Panc1 (cell line): ENCODE measurements at regions not wholly inside any gene's neighbourhood (a gene's known extent, or its start where the extent isn't known, plus 50 kb on each side); places are given as distances from the start of the nearest gene placed in this dataset.

Experiments
- ATAC-seq: fragments of 200-7000 bp; cut with Tn5 transposase; 2 replicates; pipeline ENCODE4 v1.9.1; 2020; ENCODE audit warnings: mild to moderate bottlenecking, moderate library complexity
- BruUV-seq: library from RNA; stranded (reverse); fragments of 400-500 nt; replicated peaks from 2 replicates; lab custom pipeline; 2021; lab: Mats Ljungman, UMichigan
- CTCF ChIA-PET: fragments of 300-600 bp; sonication (Branson Sonifier 250); formaldehyde crosslinking; loops from one replicate; lab custom pipeline; 2022; ENCODE audit warnings: antibody characterized with exemption; lab: Charles Lee
- POLR2A ChIA-PET: fragments of 300-600 bp; sonication (Branson Sonifier 250); formaldehyde crosslinking; loops from one replicate; lab custom pipeline; 2022; ENCODE audit warnings: antibody characterized with exemption; lab: Charles Lee
- DNase-seq: peaks from one replicate; pipeline ENCODE4 v3.0.0-alpha.2; 2010; ENCODE audit warnings: low read depth, low spot score
- H3K27ac ChIP-seq: 2 replicates; pipeline ENCODE4 v1.5.1; 2011; ENCODE audit warnings: mild to moderate bottlenecking, low read length, inconsistent platforms
- H3K27me3 ChIP-seq: fragments of 200-500 bp; sonication (Bioruptor generic); 2 replicates; pipeline ENCODE4 v1.6.0; 2014; ENCODE audit warnings: low read length, inconsistent platforms; ENCODE audit not compliant: control insufficient read depth, insufficient read depth
- H3K36me3 ChIP-seq: fragments of 200-500 bp; sonication (Bioruptor generic); 2 replicates; pipeline ENCODE4 v1.5.1; 2014; ENCODE audit warnings: inconsistent platforms, mild to moderate bottlenecking, low read length, moderate library complexity; ENCODE audit not compliant: control insufficient read depth, insufficient read depth
- H3K4me1 ChIP-seq: 2 replicates; pipeline ENCODE4 v1.5.1; 2011; ENCODE audit warnings: inconsistent platforms, mild to moderate bottlenecking, low read length, moderate library complexity; ENCODE audit not compliant: control insufficient read depth, insufficient read depth
- H3K4me3 ChIP-seq, 2 experiments: 2 replicates each; pipeline ENCODE4 v1.5.1; 2011 to 2012; ENCODE audit warnings: low read depth in 2 of 2, low read length in 2 of 2, mild to moderate bottlenecking in 2 of 2, inconsistent platforms in 1 of 2, moderate library complexity in 1 of 2
- H3K9me3 ChIP-seq: fragments of 200-500 bp; sonication (Bioruptor generic); 2 replicates; pipeline ENCODE4 v1.5.1; 2014; ENCODE audit warnings: low read depth, mild to moderate bottlenecking, inconsistent platforms, low read length, moderate library complexity; ENCODE audit not compliant: control insufficient read depth, insufficient read depth
- POLR2AphosphoS5 ChIP-seq: IDR thresholded peaks from 2 replicates; pipeline ENCODE4 v1.6.1; 2012; ENCODE audit warnings: mild to moderate bottlenecking, low read depth, low read length, moderate library complexity
- SIN3A ChIP-seq: IDR thresholded peaks from 2 replicates; pipeline ENCODE4 v1.6.1; 2012; ENCODE audit warnings: low read depth, mild to moderate bottlenecking, low read length, moderate library complexity, borderline replicate concordance; ENCODE audit not compliant: insufficient read depth
- TCF7L2 ChIP-seq: IDR thresholded peaks from 2 replicates; pipeline ENCODE4 v1.6.1; 2011; ENCODE audit warnings: mild to moderate bottlenecking, low read depth, low read length, inconsistent platforms
- in situ Hi-C: cut with HindIII; loops from 2 replicates; pipeline ENCODE4 v1.10.0; 2016; ENCODE audit warnings: low sequenced_read_pairs, low pct_unique_long_range_greater_than_20kb
- intact Hi-C: fragments of 100-400 bp; cut with micrococcal nuclease; formaldehyde crosslinking; loops from one replicate; pipeline ENCODE4 v1.10.0; 2022; ENCODE audit not compliant: unreplicated experiment
- TF ChIP-seq, protein P1 (sequence below): fragments of 450-650 bp; IDR thresholded peaks from 2 replicates; pipeline ENCODE4 v1.5.1; 2017; ENCODE audit warnings: mild to moderate bottlenecking
- TF ChIP-seq, protein P2 (sequence below), 2 experiments: IDR thresholded peaks; 2 replicates each; pipeline ENCODE4 v1.6.1; 2011 to 2012; ENCODE audit warnings: low read depth in 2 of 2, control low read depth in 1 of 2, low read length in 1 of 2, mild to moderate bottlenecking in 1 of 2, moderate library complexity in 1 of 2; ENCODE audit not compliant: insufficient read depth in 1 of 2

DNA sequence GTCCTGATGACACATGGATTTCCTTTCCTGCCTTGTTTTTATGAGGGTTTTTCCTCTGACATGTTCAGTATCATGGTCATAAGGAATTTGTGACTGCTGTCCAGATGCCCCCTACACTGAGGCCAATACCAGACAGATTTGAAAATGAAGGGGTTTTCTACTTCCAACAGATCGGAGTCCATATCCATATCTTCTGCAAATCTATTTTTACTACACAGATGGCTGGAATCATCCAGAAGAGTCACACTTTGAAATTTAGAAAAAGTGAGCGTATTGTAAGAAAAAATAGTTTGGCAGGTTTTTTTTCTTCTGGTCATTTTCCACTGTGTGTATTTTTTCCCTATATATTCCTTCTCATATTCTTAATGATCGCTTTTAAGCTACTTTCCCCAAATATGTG, 197.5 kb upstream of the LRRC3B start:
- no peak for DNase-seq
- TF ChIP-seq, protein P1, sequence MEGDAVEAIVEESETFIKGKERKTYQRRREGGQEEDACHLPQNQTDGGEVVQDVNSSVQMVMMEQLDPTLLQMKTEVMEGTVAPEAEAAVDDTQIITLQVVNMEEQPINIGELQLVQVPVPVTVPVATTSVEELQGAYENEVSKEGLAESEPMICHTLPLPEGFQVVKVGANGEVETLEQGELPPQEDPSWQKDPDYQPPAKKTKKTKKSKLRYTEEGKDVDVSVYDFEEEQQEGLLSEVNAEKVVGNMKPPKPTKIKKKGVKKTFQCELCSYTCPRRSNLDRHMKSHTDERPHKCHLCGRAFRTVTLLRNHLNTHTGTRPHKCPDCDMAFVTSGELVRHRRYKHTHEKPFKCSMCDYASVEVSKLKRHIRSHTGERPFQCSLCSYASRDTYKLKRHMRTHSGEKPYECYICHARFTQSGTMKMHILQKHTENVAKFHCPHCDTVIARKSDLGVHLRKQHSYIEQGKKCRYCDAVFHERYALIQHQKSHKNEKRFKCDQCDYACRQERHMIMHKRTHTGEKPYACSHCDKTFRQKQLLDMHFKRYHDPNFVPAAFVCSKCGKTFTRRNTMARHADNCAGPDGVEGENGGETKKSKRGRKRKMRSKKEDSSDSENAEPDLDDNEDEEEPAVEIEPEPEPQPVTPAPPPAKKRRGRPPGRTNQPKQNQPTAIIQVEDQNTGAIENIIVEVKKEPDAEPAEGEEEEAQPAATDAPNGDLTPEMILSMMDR, result no peak
- TF ChIP-seq TCF7L2 (no peak), SIN3A (no peak), POLR2AphosphoS5 (no peak)
- TF ChIP-seq, protein P2, sequence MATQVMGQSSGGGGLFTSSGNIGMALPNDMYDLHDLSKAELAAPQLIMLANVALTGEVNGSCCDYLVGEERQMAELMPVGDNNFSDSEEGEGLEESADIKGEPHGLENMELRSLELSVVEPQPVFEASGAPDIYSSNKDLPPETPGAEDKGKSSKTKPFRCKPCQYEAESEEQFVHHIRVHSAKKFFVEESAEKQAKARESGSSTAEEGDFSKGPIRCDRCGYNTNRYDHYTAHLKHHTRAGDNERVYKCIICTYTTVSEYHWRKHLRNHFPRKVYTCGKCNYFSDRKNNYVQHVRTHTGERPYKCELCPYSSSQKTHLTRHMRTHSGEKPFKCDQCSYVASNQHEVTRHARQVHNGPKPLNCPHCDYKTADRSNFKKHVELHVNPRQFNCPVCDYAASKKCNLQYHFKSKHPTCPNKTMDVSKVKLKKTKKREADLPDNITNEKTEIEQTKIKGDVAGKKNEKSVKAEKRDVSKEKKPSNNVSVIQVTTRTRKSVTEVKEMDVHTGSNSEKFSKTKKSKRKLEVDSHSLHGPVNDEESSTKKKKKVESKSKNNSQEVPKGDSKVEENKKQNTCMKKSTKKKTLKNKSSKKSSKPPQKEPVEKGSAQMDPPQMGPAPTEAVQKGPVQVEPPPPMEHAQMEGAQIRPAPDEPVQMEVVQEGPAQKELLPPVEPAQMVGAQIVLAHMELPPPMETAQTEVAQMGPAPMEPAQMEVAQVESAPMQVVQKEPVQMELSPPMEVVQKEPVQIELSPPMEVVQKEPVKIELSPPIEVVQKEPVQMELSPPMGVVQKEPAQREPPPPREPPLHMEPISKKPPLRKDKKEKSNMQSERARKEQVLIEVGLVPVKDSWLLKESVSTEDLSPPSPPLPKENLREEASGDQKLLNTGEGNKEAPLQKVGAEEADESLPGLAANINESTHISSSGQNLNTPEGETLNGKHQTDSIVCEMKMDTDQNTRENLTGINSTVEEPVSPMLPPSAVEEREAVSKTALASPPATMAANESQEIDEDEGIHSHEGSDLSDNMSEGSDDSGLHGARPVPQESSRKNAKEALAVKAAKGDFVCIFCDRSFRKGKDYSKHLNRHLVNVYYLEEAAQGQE (IDR thresholded peaks at IDR 0.05; ENCODE audit: insufficient read depth in 1 of 2, low read depth in 2 of 2, low read length in 1 of 2), result no peak
- CTCF ChIA-PET, result no interaction called here
- no TSS peak for BruUV-seq
- Histone ChIP-seq H3K36me3 (no peaks in the 10 kb centered on the region), H3K4me3 (no peak overlapping the region), H3K9me3 (no peaks in the 10 kb centered on the region), H3K4me1 (no peaks in the 10 kb centered on the region), H3K27me3 (no peaks in the 10 kb centered on the region), H3K27ac (no peak overlapping the region)
- in situ Hi-C loops, result no loop called here
- POLR2A ChIA-PET, result no interaction called here
- intact Hi-C loops, result no loop called here
- no peak for ATAC-seq

DNA sequence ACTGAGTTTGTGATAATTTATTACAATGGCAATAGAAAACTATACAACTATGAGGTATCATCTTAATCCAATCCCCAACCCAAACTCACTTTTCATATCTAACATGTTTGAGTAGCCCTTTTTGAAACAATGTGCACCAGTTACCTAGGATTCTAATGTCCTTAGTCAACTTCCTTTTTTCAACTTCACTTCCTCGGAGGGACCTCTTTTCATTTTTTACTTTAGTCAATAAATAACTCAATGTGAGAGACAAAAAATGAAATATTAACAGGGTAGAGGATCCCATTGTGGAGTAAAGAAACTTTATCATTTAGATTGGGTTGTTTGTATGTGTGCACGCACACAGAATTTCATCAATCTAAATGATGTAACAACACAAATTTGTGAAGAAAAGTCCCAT, 193.6 kb upstream of the LRRC3B start:
- POLR2A ChIA-PET, result no interaction called here
- in situ Hi-C loops, result no loop called here

More for the DNA sequence above, 193.6 kb upstream of the LRRC3B start:
- Histone ChIP-seq H3K4me1 (no peaks in the 10 kb centered on the region), H3K27me3 (no peaks in the 10 kb centered on the region), H3K4me3 (no peak overlapping the region), H3K36me3 (no peaks in the 10 kb centered on the region), H3K27ac (no peak overlapping the region), H3K9me3 (no peaks in the 10 kb centered on the region)
- DNase-seq (no peak), ATAC-seq (no peak)
- CTCF ChIA-PET, result no interaction called here
- intact Hi-C loops, result no loop called here
- no TSS peak for BruUV-seq
- no peak for TF ChIP-seq TCF7L2
- no peak for TF ChIP-seq POLR2AphosphoS5
- TF ChIP-seq, protein P1, result no peak
- TF ChIP-seq SIN3A, result no peak
- TF ChIP-seq, protein P2 (IDR thresholded peaks at IDR 0.05; ENCODE audit: insufficient read depth in 1 of 2, low read depth in 2 of 2, low read length in 1 of 2), result no peak
